Stomach smooth muscle (tissue), 2 donors: ENCODE measurements at regions not wholly inside any gene's neighbourhood (a gene's known extent, or its start where the extent isn't known, plus 50 kb on each side); places are given as distances from the start of the nearest gene placed in this dataset.
"Not testable (repeated sequence)": the region's sequence is repeated elsewhere in the genome, so short reads cannot be mapped to it uniquely, and the experiment has no call there.

Experiments
- H3K27ac ChIP-seq: one replicate; pipeline ENCODE4 v1.7.0; 2013; ENCODE audit warnings: mild to moderate bottlenecking, low read length, inconsistent platforms
- H3K27me3 ChIP-seq, 2 donors: one replicate each; pipeline ENCODE4 v1.7.0; 2013; ENCODE audit warnings: low read length in 2 of 2; ENCODE audit not compliant: insufficient read depth in 2 of 2, control insufficient read depth in 1 of 2
- H3K36me3 ChIP-seq, 2 donors: one replicate each; pipeline ENCODE4 v1.7.0; 2013; ENCODE audit warnings: low read length in 2 of 2; ENCODE audit not compliant: control insufficient read depth in 2 of 2, insufficient read depth in 2 of 2
- H3K4me1 ChIP-seq: one replicate; pipeline ENCODE4 v1.7.0; 2013; ENCODE audit warnings: low read length; ENCODE audit not compliant: control insufficient read depth, insufficient read depth
- H3K4me3 ChIP-seq, 2 donors: one replicate each; pipeline ENCODE4 v1.7.0; 2013; ENCODE audit warnings: low read length in 2 of 2
- H3K9ac ChIP-seq, 2 donors: one replicate each; pipeline ENCODE4 v1.7.0; 2013; ENCODE audit warnings: low read length in 2 of 2, mild to moderate bottlenecking in 1 of 2
- H3K9me3 ChIP-seq, 2 donors: one replicate each; pipeline ENCODE4 v1.7.0; 2013; ENCODE audit warnings: low read length in 2 of 2; ENCODE audit not compliant: control insufficient read depth in 2 of 2
- donor health status: healthy.
- donor health status: Pancreatic carcinoma.

DNA sequence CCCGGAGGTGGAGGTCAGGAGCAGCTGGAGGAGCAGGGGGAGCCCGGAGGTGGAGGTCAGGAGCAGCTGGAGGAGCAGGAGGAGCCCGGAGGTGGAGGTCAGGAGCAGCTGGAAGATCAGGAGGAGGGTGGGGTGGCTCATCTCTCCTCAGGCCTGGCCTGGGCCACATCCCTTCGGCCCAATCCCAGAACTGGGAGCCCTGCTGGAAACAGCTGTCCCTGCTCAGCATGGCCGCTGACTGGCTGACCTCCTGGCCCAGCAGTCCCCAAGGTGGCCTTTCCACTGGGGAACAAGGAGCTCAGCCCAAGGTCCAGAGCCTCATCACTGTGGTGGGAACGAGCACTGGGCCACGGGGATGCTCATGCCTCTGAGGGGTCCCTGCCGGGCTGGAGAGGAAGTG is 66.6 kb upstream of the LAPTM4A start:
- H3K4me1 ChIP-seq: no peaks in the 10 kb centered on the region
- H3K9ac ChIP-seq: no peak overlapping the region
- no peaks in the 10 kb centered on the region for H3K9me3 ChIP-seq
- no peaks in the 10 kb centered on the region for H3K36me3 ChIP-seq
- H3K27ac ChIP-seq: no peak overlapping the region
- H3K27me3 ChIP-seq: no peaks in the 10 kb centered on the region
- H3K4me3 ChIP-seq: no peak overlapping the region

DNA sequence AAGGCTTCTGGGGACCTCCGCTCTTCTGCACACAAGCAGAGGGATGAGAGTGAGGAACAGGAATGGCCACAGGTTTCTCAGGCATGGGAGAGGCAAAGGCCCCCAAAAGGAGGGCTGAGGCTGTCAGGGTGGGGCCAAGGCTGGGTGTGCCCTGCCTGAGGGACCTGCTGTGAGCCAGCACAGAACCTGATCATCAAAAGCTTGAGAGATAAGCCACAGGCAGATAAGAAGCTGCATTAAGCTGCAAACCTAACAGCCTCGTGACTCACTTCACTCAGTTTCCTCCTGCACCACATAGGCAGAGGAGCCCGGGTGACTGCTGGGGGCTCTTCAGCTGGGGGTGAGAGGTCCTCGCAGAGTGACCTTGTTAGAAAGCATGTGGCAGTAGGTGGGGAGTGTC is 64.5 kb upstream of the LAPTM4A start:
- no peak overlapping the region for H3K27ac ChIP-seq
- no peaks in the 10 kb centered on the region for H3K4me1 ChIP-seq
- H3K9ac ChIP-seq: no peak overlapping the region

DNA sequence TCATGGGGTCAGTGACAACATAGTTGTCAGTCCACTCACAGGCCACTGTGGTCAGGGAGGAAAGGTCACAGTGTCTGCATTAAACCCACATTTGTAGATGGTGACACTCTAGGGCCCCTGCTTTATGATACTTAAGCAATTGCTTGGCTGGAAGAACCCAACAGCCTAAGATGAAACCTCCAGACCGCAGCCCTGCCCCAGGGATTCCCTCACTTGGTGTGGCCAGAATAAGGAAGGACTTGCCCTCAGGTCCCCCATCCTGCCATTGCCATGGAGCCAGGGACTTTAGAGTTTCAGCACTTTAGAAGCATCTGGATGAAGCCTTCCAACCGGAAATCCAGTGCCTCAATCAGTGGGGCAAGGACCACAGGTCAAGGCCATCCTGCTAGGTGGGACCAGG is 63.9 kb upstream of the LAPTM4A start:
- Histone ChIP-seq H3K4me1 (no peaks in the 10 kb centered on the region), H3K36me3 (no peaks in the 10 kb centered on the region), H3K27ac (no peak overlapping the region), H3K9me3 (peaks cover 0 to 2% of the 10 kb centered on the region in 2 donors), H3K9ac (no peak overlapping the region), H3K4me3 (no peak overlapping the region), H3K27me3 (no peaks in the 10 kb centered on the region)

More for the DNA sequence above, 64.5 kb upstream of the LAPTM4A start:
- no peaks in the 10 kb centered on the region for H3K36me3 ChIP-seq
- H3K4me3 ChIP-seq: no peak overlapping the region
- no peaks in the 10 kb centered on the region for H3K27me3 ChIP-seq
- H3K9me3 ChIP-seq: no peaks in the 10 kb centered on the region

DNA sequence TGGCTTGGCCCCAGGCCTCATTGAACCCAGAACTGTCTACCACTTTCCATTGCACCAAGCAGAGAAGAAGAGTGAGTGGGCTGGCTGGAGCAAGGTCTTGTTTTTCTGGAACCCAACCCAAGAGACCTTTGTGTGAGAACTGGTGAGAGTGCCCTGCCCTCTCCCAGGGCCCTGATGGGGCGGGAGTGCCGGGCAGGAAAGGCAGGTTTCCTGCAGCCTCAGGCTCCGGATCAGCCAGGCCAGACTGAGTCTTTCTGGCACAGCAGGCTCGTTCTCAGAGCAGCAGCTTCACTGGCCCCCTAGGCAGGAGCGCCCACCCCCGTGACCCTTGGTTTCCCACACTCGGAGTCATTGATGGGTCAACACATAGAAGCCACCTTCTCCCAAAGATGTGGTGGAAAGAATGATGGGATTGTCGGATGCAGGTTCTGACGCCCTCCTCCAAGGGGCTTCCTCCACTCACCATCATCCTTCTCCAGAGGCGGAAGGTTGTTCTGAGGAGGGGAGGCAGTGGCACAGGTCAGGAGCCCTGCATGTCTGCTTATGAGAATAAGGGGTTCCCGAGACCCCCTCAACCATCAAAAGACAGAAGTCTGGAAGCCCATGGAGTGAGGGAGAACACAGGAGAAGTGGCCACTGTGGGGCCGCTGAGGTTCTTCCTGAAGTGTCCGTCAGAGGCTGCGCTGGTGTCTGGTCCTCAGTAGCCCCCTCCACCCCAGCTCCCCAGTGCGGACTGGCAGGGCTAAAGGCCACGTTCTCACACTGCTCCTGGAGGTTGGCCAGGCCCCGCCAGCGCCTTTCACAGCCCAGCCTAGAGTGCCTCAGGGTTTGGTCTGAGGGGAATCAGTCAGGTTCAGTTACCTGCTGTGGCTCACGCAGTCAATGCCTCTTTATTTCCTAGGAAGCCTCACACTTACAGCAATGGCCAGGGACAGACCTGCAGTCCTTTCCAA is 62.8 kb upstream of the LAPTM4A start:
- H3K9ac ChIP-seq: no peak overlapping the region
- H3K4me3 ChIP-seq: no peak overlapping the region
- no peaks in the 10 kb centered on the region for H3K4me1 ChIP-seq
- H3K9me3 ChIP-seq: peaks cover 0 to 4% of the 10 kb centered on the region in 2 donors
- H3K36me3 ChIP-seq: no peaks in the 10 kb centered on the region
- no peak overlapping the region for H3K27ac ChIP-seq
- H3K27me3 ChIP-seq: no peaks in the 10 kb centered on the region

DNA sequence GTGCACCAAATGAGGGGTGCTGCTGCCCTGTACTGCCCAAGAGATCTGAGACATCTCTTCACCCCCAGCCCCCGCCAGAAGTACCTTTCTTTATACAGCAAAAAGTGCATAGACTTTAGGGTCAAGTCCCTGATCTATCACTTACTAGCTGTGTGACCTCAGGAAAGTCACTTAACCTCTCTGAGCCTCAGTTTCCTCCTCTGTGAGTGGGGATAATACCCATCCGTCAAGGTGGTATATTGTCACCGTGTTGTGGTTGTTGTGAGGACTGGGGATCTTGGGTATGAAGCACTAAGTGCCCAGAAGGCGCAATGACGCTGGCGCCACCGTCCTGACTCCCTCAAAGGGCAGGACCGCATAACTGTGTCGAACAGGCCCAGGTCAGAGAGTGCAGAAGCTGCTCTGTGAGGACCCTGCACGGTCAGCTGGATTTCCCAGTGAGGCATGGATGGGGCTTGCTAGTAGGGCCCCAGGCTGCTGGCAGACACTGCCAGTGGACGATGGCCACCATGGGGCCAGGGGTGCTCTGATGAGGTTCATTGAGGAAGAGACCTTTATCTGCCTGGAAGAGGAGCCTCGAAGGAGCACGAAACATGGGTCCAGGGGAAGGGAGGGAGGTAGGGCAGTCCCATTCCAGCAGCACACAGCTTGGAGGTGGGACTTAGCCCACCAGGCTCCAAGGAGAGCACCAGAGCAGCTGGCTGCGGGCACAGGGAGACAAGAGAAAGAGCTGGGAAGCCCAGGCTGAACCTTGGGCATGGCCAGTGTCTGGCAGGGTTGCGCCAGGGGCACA is 61.8 kb upstream of the LAPTM4A start:
- Histone ChIP-seq H3K4me3 (no peak overlapping the region), H3K36me3 (no peaks in the 10 kb centered on the region), H3K27ac (no peak overlapping the region), H3K9ac (no peak overlapping the region), H3K4me1 (no peaks in the 10 kb centered on the region), H3K9me3 (peaks cover 0 to 4% of the 10 kb centered on the region in 2 donors), H3K27me3 (no peaks in the 10 kb centered on the region)

DNA sequence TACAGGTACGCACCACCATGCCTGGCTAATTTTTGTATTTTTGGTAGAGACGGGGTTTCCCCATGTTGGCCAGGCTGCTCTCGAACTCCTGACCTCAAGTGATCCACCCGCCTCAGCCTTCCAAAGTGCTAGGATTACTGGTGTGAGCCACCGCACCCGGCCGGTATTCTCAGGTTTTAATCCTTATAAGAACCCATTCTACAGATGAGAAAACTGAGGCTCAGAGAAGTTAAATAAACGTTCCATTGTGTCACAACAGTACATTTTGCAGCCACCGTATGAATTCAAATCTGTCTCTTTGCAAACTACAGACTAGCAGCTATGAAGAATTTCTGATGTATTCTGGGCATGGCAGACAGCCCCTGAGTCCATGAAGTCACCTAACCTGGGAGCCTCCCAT is 60.9 kb upstream of the LAPTM4A start:
- H3K4me3 ChIP-seq, H3K9me3 ChIP-seq, H3K4me1 ChIP-seq, H3K36me3 ChIP-seq, H3K27me3 ChIP-seq, H3K9ac ChIP-seq, H3K27ac ChIP-seq: not testable (repeated sequence)

DNA sequence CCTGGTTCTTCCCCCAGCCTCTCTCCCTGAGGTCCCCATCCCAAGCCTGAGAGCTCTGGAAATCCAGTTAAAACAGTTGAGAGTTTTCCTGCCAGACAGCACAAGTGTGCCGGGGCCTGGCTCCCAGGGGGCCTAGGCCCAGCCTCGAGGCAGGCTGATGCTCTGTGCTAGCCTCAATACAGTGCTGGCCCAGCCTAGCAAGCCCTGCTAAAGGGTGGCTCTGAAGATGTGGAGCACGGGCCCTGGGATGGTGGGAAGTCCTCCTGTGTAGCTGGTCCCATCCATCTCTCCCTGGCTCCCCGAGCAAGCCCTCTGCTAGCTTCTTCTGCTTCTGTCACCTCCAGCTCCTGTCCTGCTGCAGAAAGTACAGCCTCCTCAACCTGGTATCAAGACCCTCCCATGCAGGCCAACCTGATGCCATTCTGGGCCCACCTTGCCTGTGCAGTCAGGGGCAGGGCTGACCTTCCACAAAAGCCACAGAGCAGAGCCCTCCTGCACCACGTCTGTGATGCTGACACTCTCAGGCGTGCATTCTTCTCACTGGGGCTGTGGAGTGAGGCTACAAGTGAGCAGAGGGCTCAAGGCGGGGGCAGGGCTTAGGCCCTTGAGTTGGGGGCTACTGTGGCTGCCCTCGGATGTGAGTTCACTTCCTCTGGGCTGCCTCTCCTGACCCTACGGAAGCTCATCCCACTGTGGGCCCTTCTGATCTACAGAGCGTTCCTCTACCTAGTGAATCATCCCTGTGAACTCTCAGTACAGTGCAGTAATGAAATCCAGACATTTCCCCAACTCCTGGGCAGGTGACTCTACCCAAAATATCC is 60.1 kb upstream of the LAPTM4A start:
- Histone ChIP-seq H3K9ac (no peak overlapping the region), H3K27ac (no peak overlapping the region), H3K27me3 (peaks cover 1 to 4% of the 10 kb centered on the region in 2 donors), H3K9me3 (peaks cover 0 to 4% of the 10 kb centered on the region in 2 donors), H3K4me1 (no peaks in the 10 kb centered on the region), H3K36me3 (no peaks in the 10 kb centered on the region), H3K4me3 (no peak overlapping the region)

DNA sequence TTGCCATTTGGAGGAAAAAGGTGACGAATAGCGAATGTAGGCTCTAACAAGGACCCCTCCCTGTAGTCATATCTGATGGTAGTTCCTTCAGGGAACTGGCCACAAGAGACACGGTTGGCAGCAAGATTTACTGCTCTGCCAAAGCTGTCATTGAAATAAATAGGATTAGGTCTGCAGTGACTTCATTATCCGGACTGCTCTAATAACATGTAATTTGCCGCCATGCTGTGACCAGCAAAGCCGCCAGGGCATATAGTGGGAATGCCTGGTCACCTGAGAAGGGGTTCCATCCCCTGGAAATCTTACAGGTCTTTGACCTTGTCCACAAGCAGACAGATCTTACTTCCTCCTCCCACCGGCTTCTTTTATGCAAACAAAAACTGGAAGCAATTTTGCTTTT is 59.4 kb upstream of the LAPTM4A start:
- no peak overlapping the region for H3K9ac ChIP-seq

DNA sequence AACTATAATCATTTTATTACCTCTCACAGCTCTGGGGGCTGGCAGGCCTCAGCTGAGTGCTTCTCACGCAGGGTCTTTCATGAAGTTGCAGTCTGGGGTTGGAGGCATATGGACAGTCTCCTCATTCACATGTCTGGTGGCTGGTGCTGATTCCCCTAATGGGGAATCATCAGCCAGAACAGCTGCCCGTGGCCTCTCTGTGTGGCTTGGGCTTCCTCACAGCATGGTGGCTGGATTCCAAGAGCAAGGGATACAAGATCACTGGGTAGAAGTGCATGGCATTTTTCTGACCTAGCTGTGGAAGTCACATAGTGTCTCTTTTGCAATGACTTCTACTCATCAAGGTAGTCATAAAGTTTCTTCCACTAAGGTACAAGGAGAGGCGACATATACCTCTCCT is 59.0 kb upstream of the LAPTM4A start:
- H3K4me3 ChIP-seq: no peak overlapping the region
- H3K9ac ChIP-seq: no peak overlapping the region
- H3K9me3 ChIP-seq: peaks cover 0 to 4% of the 10 kb centered on the region in 2 donors
- H3K4me1 ChIP-seq: no peaks in the 10 kb centered on the region
- H3K27ac ChIP-seq: no peak overlapping the region
- no peaks in the 10 kb centered on the region for H3K36me3 ChIP-seq
- peaks cover 6 to 10% of the 10 kb centered on the region in 2 donors for H3K27me3 ChIP-seq

More for the DNA sequence above, 59.4 kb upstream of the LAPTM4A start:
- Histone ChIP-seq H3K36me3 (no peaks in the 10 kb centered on the region), H3K27me3 (peaks cover 4 to 8% of the 10 kb centered on the region in 2 donors), H3K4me3 (no peak overlapping the region), H3K27ac (no peak overlapping the region), H3K4me1 (no peaks in the 10 kb centered on the region), H3K9me3 (peaks cover 0 to 4% of the 10 kb centered on the region in 2 donors)

DNA sequence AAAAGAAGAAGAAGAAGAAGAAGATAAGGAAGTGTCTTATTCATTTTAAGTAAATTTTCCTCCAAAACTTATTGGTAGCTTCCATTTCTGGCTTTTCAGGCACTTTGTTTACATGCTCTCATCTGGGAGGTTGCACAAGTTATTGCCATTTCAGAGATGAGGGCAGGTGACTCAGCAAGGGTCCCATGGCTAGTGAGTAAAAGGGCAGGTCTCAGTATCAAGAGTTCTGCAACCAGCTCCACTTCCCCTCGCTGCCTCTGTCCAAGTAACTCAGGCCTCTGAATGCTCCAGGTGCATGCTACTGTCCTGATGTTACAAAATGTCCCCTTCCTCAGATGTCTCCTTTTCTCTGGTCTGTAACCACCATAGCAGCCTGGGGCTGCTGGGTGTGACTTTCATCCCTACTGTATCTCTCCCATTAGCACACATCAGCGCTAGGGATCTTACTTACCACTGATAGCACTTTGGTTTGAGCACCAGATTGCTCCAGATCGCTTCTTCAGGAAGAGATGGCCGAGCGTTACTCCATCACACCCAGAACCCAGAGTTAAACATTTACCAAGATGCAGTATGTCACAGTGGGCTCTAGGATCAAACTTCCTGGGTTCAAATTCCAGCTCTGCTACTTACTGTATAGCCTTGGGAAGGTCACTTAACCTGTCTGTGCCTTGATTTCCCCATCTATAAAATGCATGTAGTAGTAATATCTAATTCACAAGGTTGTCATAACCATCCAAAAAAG is 57.4 kb upstream of the LAPTM4A start:
- H3K27me3 ChIP-seq: peaks cover 10 to 14% of the 10 kb centered on the region in 2 donors
- no peaks in the 10 kb centered on the region for H3K4me1 ChIP-seq
- no peak overlapping the region for H3K27ac ChIP-seq
- no peak overlapping the region for H3K4me3 ChIP-seq
- H3K9ac ChIP-seq: no peak overlapping the region
- H3K9me3 ChIP-seq: peaks cover 0 to 4% of the 10 kb centered on the region in 2 donors
- no peaks in the 10 kb centered on the region for H3K36me3 ChIP-seq
